ENCODE measurements at regions not wholly inside any gene's neighbourhood (a gene's known extent, or its start where the extent isn't known, plus 50 kb on each side); places are given as distances from the start of the nearest gene placed in this dataset.

GRCh38 chr1:81569761-81570160 lies 231.0 kb upstream of the ADGRL2 start:
- DNase-seq, result no peak

GRCh38 chr1:81563632-81564031 lies 237.1 kb upstream of the ADGRL2 start:
- no peak for DNase-seq

- peak; percentile 2 for DNase-seq
Measured at GRCh38 chr1:81562934-81563333, 237.8 kb upstream of the ADGRL2 start.

DNA sequence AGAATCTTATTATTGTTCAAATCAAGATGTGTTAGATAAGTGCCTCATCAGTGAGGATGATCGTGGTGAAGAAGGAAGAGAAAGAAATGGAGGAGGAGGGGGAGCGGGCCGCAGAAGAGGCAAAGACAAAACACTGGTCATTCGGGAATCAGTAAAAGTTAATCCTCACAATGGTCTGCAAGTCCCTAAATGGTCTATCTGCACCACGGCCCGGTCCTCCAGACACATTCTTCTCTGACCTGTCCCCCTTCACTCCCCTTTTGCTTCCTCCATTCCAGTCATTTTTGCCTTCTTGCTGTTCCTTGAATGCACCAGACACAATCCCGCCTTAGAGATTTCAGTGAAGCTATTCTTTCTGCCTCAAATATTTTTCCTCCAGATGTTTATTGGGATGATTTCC lies 240.1 kb upstream of the ADGRL2 start:
- no peak for DNase-seq

DNA sequence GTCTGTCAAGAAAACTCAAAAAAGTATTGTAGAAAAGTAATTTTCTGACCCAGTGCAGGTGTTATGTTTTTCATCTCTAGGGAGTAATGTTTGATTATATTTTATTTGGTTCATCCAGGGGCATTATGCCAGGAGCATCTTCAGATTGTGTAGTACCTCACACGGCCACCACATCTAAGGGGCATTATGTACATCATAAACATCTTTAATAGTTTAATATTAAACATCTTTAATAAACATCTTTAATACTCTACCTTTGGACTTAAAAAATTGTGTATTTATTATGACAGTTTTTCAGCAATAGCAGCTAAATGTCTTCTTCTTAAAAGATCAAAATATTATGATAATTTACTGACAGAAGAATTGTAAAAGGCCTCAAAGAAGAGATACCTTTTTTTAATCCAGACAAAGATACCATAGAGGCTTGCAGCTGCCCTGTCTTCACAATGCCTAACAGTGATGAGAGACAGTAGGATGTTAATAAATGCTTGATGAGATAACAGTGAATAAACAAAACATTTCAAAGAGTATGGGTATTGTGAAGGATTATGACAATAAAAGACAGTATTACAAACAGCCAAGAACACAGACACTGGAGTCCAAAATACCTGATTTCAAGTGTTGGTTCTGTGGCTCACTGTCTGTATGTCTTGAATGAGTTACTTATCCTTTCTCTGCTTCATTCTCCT lies 240.9 kb upstream of the ADGRL2 start:
- DNase-seq, result no peak

DNA sequence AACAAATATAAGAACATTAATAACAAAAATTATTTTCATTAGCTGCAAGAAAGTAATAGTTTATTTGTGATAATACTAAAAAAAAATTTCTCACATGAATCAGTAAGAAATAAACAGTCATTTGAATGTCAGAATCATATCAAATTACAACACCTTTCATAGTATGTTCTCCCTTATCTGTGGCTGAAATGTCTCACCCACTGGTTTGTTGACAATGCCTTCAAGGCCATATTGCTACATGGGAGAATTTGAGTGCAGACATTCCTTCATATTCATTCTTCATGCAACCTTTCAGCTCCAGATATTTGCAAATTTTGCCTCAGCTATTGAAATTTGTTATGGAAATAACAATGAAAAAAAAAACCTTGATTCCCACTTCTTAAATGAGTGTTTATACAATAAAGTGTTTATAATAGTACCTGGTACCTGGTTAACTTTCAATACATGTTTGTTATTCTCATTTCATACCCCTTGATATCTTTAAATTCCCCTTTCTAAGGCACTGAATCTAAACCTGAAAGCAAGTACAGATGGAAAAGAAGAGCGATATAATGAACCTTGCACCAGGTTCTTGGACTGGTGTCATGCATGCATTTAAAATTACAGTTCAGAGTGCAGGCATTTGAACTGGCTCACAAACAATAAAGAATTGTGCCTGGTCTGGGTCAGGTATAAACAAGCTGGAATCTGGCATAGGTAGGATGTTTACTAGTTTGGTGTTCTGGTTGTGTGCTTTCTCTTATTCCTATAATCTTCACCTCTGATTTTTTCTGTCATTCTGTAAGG lies 242.2 kb upstream of the ADGRL2 start:
- DNase-seq, result no peak

GRCh38 chr1:81556968-81557367 lies 243.8 kb upstream of the ADGRL2 start:
- DNase-seq, result no peak

DNA sequence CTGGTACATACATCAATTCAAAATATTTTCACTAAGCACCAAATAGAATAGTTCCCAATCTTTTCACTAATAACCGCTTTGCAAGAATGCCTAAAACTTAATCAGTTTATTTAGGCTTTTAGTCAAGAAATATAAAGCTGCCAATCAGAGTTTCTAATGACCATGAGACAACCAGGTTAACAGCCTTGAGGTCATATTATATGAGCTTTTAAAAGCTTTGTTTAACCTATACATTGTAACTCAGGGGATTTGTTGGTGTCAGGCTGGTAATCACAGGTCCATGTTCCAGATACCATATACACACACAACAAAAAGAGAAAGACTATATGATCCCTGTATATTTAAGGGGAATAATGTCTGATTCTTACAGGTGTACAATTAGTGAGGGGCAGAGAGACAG lies 246.2 kb upstream of the ADGRL2 start:
- no peak for DNase-seq

DNA sequence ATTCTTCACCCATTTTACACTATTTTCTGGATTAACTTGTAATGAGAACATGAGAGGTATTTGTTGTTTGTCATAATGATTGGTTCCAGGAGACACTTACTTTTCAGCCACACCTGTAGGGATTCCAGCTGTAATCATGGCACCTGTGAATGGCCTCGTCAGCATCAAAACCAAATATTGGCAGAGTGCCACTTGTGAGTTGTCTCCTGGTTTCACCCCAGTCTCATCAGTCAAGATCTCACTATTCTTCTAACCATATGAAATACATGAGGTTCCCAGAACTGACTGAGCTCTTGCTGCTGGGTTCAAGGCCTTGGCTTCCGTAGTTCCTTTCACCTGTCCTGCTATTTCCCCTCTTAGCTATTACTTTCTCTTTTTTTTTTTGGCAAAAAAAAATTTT lies 246.6 kb upstream of the ADGRL2 start:
- DNase-seq, result peak; percentile 87

- no peak for DNase-seq
Measured at GRCh38 chr1:81553503-81553902, 247.2 kb upstream of the ADGRL2 start.

- no peak for DNase-seq
Measured at GRCh38 chr1:81551946-81552345, 248.8 kb upstream of the ADGRL2 start.

DNA sequence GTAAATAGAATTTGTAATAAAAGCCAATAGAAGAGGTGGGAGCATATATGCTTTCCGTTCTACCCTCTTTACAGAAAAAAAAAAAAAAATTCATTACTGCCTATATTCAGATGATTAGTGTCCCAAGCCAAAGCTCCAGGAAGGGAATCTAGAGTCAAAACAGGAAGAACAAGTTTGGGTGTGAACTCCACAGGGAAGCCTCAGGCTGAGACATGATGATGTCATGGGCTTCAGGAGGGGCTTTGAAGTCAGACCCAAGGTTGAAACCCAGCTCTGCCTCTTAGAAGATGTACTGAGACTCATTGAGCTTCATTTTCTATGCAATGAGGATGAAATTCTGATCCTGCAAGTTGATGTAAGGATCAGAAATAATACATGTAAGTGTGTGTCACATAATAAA lies 250.0 kb upstream of the ADGRL2 start:
- no peak for DNase-seq

- peak; percentile 41 for DNase-seq
Measured at GRCh38 chr1:81549588-81550127, 251.1 kb upstream of the ADGRL2 start.

GRCh38 chr1:81548918-81549587 lies 251.7 kb upstream of the ADGRL2 start:
- DNase-seq, result no peak

GRCh38 chr1:81547912-81548303 lies 252.8 kb upstream of the ADGRL2 start:
- DNase-seq, result no peak

DNA sequence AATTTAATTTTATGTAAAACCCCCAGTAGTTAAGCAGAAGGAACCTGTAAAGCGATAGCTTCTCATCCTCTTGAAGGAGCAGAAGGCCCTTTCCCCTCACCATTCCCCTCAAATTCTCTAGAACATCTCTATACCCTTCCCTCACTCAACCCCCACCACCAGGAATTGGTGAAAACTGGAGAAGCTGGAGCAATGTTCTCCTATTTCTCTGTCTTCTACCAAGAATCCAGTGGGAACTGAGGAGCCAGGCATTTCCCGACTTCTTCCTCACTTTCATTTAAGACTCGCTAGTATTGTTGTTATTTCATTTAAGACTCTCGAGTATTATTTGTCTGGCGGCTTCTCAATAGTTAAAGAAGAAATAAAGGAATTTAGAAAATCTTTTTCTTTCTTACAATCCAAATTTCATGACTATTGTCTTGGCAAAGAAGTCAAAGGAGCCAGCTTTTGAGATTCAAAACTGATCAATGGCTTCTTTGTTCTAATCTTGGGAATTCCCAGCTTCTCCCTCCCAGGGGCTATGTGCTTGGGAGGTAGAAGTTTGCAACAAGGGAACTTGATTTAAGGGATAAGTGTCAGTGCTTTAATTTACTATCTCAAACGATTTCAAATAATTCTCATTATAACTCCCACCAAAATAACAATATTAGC lies 253.3 kb upstream of the ADGRL2 start:
- DNase-seq, result no peak

- DNase-seq, result no peak
Measured at GRCh38 chr1:81545734-81546133, 255.0 kb upstream of the ADGRL2 start.

DNA sequence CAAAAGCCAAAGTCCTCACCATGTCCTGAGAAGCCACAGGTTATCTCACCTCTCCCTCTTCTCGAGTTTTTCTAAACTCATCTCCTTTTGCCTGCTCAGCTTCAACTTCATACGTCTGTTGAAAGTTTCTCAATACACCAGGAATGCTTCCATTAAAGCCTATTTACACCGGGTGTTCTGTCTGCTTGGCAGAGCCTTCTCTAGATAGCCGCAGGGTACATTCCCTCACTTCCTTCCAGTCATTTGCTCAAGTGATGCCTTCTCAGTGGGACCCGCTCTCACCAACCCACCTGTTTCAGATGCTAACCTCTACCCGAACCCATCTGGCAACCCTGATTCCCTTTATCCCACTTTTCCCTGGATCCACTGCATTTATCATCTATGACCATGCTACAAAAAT lies 257.0 kb upstream of the ADGRL2 start:
- DNase-seq, result no peak

- no peak for DNase-seq
Measured at GRCh38 chr1:81542196-81542595, 258.5 kb upstream of the ADGRL2 start.

- no peak for DNase-seq
Measured at GRCh38 chr1:81540216-81540615, 260.5 kb upstream of the ADGRL2 start.

- DNase-seq, result no peak
Measured at GRCh38 chr1:81529014-81529413, 271.7 kb upstream of the ADGRL2 start.

DNA sequence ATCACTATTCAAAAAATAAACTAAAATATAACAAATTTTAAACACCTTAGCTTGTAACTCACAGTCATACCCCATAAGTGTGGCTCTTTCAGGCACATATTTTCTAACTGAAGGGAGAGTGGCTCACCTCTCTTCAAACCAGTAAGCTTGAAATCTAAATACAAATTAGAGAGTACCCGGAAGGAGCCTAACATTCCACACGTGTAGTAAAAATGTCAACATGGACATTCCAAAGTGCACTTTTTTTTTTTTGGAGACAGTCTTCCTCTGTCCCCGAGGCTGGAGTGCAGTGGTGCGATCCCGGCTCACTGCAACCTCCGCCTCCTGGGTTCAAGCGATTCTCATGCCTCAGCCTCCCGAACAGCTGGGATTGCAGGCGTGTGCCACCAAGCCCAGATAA lies 275.6 kb upstream of the ADGRL2 start:
- no peak for DNase-seq

GRCh38 chr1:81519987-81520386 lies 280.7 kb upstream of the ADGRL2 start:
- DNase-seq, result no peak
